AG10803 (cell line): ENCODE measurements at regions not wholly inside any gene's neighbourhood (a gene's known extent, or its start where the extent isn't known, plus 50 kb on each side); places are given as distances from the start of the nearest gene placed in this dataset.

Source experiments
- DNase-seq: peaks from one replicate; pipeline ENCODE4 v3.0.0; 2010; ENCODE audit warnings: low read depth
- H3K4me3 ChIP-seq: 2 replicates; pipeline ENCODE4 v1.5.1; 2011; ENCODE audit warnings: mild to moderate bottlenecking, low read length, control low read depth
- TF ChIP-seq, protein P1 (sequence below): conservative IDR thresholded peaks from 2 replicates; pipeline ENCODE4 v1.5.1; 2011; ENCODE audit warnings: mild to moderate bottlenecking, low read length, control low read depth, inconsistent platforms

DNA sequence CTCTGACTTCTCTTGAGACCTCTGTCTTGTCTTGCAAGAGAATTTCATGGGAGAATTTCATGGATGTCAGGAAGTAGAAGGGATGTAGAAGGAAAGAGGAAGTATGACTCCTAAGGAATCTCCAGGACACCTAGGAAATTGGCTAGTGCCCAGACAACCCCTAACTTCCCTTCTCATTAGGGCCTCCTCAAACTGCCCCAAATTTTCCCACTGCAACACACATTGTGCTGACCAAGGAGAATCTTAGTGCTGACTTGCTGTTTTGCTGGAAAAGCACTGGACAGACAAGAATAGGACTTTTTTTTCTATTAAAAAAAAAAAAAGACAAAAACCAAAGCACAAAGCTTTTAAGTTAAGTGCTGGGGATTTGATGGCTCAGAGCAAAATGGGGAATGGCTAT is 236.1 kb upstream of the CADM1 start:
- no peak overlapping the region for H3K4me3 ChIP-seq
- TF ChIP-seq, protein P1, sequence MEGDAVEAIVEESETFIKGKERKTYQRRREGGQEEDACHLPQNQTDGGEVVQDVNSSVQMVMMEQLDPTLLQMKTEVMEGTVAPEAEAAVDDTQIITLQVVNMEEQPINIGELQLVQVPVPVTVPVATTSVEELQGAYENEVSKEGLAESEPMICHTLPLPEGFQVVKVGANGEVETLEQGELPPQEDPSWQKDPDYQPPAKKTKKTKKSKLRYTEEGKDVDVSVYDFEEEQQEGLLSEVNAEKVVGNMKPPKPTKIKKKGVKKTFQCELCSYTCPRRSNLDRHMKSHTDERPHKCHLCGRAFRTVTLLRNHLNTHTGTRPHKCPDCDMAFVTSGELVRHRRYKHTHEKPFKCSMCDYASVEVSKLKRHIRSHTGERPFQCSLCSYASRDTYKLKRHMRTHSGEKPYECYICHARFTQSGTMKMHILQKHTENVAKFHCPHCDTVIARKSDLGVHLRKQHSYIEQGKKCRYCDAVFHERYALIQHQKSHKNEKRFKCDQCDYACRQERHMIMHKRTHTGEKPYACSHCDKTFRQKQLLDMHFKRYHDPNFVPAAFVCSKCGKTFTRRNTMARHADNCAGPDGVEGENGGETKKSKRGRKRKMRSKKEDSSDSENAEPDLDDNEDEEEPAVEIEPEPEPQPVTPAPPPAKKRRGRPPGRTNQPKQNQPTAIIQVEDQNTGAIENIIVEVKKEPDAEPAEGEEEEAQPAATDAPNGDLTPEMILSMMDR = no peak
- DNase-seq = no peak

DNA sequence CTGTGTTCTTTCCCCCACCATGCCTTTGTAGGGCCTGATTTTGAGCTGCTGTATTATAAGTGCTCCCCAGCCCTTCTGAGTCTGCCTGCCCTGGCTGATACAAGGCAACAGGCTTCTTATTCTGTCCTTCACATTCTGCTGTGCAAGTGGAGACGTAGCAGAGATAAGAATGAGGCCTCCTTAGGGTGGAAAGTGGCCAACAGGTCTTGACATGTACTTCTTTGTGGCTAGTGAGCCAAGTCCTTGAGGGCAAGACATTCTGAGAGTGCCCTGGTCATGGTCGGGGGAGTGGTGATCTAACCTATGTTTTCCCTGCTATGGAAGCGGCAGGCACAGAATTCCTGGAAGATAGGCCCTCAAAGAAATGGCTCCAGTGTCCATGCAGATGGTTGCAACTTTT is 235.7 kb upstream of the CADM1 start:
- TF ChIP-seq, protein P1 = no peak
- H3K4me3 ChIP-seq = no peak overlapping the region
- DNase-seq = no peak

DNA sequence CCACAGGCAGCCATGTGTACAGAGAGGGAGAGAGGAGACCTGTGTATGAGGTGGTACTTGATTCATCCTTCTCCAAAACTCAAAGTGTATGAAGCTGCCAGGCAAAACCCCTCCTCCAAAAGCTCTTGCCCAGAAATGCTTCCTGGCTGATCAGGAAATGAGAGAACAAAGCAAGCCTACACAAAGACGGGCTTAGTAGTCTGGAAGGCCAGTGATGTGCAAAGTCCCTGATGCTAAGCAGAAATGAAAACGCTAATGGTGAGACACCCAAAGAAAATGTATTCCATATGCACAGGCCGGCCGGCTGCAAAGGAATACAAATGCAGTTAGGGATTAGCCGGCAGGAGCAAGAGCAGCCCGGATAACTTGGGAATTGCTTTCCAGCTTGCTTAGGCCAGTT is 234.9 kb upstream of the CADM1 start:
- H3K4me3 ChIP-seq = no peak overlapping the region
- no peak for DNase-seq
- TF ChIP-seq, protein P1 = no peak

DNA sequence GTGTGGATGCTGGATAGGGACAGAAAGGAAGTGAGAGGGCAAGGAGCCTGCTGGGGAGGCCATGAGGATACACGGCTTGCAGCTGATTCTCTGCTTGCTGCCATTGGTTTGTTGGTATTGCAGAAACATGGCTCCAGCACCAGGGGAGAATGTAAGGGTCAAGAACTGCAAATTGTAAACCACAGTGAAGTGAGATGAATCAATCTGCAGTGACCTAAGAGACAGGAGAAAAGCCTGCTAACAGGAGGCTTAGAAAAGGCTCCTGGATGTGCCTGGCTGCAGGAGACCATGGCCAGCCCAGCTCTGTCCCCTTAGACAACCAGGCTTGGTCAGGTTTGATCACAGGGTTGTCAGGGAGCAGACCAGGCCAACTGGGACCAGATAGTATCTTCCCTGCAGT is 233.7 kb upstream of the CADM1 start:
- TF ChIP-seq, protein P1 = no peak
- no peak overlapping the region for H3K4me3 ChIP-seq
- DNase-seq = no peak

DNA sequence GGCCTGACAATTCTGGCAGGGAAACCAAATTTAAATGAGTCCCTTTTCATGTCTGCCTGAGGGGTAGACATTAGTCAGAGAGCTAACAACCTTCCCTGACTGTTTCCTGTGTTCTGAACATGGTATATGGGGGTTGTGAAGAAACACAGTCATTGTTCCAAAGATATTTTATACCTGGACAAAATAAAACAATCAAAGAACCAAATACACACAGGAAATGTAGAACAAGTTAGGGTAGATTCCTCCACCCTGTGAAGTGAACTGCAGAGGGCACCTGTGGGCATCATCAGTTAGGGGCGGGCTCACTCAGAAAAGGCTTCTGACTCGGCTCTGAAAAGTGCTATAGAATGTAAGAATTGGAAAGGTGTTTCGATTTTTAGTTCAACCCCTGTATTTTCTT is 231.9 kb upstream of the CADM1 start:
- no peak for DNase-seq
- no peak overlapping the region for H3K4me3 ChIP-seq
- TF ChIP-seq, protein P1 = no peak

DNA sequence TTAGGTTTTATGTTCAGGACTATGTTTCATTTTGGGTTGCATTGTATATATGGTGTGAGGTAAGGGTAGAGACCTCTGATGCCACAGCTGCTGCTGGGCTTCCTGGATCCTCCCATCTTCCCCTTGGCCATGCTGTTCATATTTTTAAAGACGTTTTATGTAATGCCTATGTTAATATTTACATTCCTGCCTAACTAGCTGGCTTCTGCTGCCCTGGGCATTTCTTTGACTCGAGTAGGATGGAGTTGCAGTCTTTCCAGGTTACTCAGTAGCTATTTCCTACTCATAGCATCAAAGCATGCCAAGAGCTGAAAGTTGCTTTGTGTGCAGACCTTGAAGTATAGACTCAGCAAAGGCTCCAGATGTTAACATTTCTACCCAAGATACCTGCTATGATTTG is 220.5 kb upstream of the CADM1 start:
- H3K4me3 ChIP-seq = no peak overlapping the region
- peak; percentile 19 for DNase-seq
- TF ChIP-seq, protein P1 = no peak

DNA sequence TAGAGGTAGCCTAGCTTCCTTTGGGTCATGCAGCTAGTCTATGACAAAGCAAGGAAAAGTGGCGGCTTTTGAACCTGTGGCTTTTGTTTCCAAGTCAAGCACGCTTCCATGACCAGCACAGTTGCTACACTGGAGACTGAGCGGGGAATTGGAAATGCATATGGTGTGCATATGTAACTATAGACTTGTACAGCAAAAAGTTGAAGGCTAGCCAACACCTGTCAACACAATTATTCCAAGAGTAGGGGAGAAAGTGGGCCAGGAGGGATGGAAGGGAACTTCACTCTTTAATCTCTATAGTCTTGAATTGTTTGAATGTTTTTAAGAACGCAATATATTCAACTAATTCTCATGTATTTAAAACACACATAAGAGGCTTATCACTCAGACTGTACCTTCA is 218.5 kb upstream of the CADM1 start:
- DNase-seq = no peak
- TF ChIP-seq, protein P1 = no peak
- H3K4me3 ChIP-seq = no peak overlapping the region
